Testis (tissue), 2 donors: ENCODE measurements at regions not wholly inside any gene's neighbourhood (a gene's known extent, or its start where the extent isn't known, plus 50 kb on each side); places are given as distances from the start of the nearest gene placed in this dataset.

Experiments
- DNase-seq: peaks from one replicate; pipeline ENCODE4 v3.0.0-alpha.2; 2019
- H3K27ac ChIP-seq, 2 donors: fragments of 200-600 bp; sonication (generic); one replicate each; pipeline ENCODE4 v1.5.1; 2019
- H3K27me3 ChIP-seq: fragments of 200-600 bp; sonication (generic); one replicate; pipeline ENCODE4 v1.5.1; 2019
- H3K36me3 ChIP-seq: fragments of 200-600 bp; sonication (generic); one replicate; pipeline ENCODE4 v1.5.1; 2017; ENCODE audit warnings: low read depth; ENCODE audit errors: missing control alignments
- H3K4me1 ChIP-seq: fragments of 200-600 bp; sonication (generic); one replicate; pipeline ENCODE4 v1.5.1; 2019
- H3K4me3 ChIP-seq, 2 donors: fragments of 200-600 bp; sonication (generic); one replicate each; pipeline ENCODE4 v1.5.1; 2017 to 2019
- H3K9me3 ChIP-seq: fragments of 200-600 bp; sonication (generic); one replicate; pipeline ENCODE4 v1.5.1; 2017
- POLR2A ChIP-seq: fragments of 450-650 bp; IDR thresholded peaks from one replicate; pipeline ENCODE4 v1.6.1; 2017; ENCODE audit warnings: antibody characterized with exemption, mild to moderate bottlenecking, moderate library complexity
- WGBS, 2 donors: methylation state at CpG; one replicate each; pipeline ENCODE4 v1.1.5; 2018; 5-methylcytosine and 5-hydroxymethylcytosine counted together
- intact Hi-C: fragments of 100-400 bp; cut with DNase I; formaldehyde crosslinking; loops from one replicate; pipeline ENCODE4 v1.15.1; 2023; ENCODE audit warnings: low total_unique reads
- TF ChIP-seq, protein P1 (sequence below), 3 experiments: fragments of 450-650 bp in 2 of 3; fragments of 200-600 bp in 1 of 3; sonication (generic) in 1 of 3; IDR thresholded peaks; one replicate each; pipeline ENCODE4 v1.5.1; 2016 to 2019; ENCODE audit warnings: antibody characterized with exemption in 3 of 3, mild to moderate bottlenecking in 2 of 3, moderate library complexity in 1 of 3

DNA sequence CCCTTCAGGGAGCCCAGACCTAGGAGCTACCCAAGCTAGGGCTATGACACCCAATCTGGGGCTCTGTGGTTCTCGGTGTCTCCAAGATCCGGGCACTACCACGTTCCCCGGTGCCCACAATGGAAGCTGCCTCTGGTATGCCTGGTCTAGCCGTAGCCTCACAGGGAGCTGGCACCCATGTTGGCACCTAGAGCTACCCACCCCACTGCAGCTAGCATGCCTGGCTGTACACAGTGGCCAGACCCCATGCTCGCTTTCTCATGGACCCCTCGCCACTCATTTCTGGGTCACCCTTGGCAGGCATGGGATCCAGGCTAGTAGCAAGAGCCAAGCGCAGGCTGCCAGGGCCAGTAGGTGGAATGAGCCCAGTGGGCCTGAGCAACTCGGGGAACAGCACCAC is 109.0 kb downstream of the CYLC2 start:
- Histone ChIP-seq H3K27ac (no peak overlapping the region), H3K4me3 (no peak overlapping the region), H3K4me1 (no peaks in the 10 kb centered on the region), H3K36me3 (no peaks in the 10 kb centered on the region), H3K9me3 (no peaks in the 10 kb centered on the region), H3K27me3 (no peaks in the 10 kb centered on the region)
- no peak for DNase-seq
- TF ChIP-seq, protein P1, sequence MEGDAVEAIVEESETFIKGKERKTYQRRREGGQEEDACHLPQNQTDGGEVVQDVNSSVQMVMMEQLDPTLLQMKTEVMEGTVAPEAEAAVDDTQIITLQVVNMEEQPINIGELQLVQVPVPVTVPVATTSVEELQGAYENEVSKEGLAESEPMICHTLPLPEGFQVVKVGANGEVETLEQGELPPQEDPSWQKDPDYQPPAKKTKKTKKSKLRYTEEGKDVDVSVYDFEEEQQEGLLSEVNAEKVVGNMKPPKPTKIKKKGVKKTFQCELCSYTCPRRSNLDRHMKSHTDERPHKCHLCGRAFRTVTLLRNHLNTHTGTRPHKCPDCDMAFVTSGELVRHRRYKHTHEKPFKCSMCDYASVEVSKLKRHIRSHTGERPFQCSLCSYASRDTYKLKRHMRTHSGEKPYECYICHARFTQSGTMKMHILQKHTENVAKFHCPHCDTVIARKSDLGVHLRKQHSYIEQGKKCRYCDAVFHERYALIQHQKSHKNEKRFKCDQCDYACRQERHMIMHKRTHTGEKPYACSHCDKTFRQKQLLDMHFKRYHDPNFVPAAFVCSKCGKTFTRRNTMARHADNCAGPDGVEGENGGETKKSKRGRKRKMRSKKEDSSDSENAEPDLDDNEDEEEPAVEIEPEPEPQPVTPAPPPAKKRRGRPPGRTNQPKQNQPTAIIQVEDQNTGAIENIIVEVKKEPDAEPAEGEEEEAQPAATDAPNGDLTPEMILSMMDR (IDR thresholded peaks at IDR 0.05): no peak
- TF ChIP-seq POLR2A: no peak
- intact Hi-C loops: no loop called here
- 85 to 89% methylated on average over 4 to 8 of the region's 9 CpGs for WGBS, 2 donors

DNA sequence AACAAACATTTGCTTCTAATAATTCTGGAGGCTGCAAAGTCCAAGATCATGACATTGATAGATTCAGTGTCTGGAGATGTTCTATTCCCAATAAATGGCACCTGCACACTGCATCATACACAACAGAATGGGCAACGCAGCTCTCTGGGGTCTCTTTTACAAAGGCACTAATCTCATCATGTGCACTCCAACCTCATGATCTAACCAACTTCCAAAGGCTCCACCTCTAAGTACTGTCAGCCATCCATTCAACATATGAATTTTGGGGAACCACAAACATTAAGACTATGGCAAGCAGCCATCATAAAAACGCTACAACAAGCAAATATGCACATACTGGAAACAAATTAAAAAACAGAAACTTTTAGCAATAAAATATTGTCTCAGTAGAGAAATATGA is 121.1 kb downstream of the CYLC2 start:
- Histone ChIP-seq H3K4me1 (no peaks in the 10 kb centered on the region), H3K27me3 (no peaks in the 10 kb centered on the region), H3K9me3 (no peaks in the 10 kb centered on the region), H3K27ac (no peak overlapping the region), H3K4me3 (no peak overlapping the region), H3K36me3 (no peaks in the 10 kb centered on the region)
- 74 to 78% methylated on average over 2 of the region's 2 CpGs for WGBS, 2 donors
- TF ChIP-seq, protein P1 (IDR thresholded peaks at IDR 0.05): no peak
- TF ChIP-seq POLR2A: no peak
- DNase-seq: no peak
- intact Hi-C loops: no loop called here

DNA sequence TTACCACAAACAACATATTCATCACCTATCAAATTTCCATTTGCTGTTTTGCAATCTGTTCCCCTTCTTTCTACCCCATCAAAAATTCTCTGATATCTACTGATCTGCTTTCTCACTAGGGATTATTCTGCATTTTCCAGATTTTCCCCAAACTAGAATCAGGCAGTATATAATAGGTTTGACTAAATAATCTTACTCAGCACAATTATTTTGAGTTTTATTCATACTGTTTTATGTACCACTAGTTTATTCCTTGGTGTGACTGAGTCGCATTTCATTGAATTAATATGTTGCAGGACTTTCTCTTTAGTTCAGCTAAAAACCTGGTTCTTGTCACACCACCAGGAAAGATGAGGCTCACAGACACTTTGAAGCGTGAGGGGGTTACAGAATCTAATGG is 131.4 kb downstream of the CYLC2 start:
- Histone ChIP-seq H3K36me3 (no peaks in the 10 kb centered on the region), H3K27ac (no peak overlapping the region), H3K9me3 (no peaks in the 10 kb centered on the region), H3K27me3 (no peaks in the 10 kb centered on the region), H3K4me3 (no peak overlapping the region), H3K4me1 (no peaks in the 10 kb centered on the region)
- intact Hi-C loops: no loop called here
- DNase-seq: no peak
- no peak for TF ChIP-seq POLR2A
- TF ChIP-seq, protein P1 (IDR thresholded peaks at IDR 0.05): no peak
- 87 to 96% methylated on average over 2 of the region's 2 CpGs for WGBS, 2 donors

DNA sequence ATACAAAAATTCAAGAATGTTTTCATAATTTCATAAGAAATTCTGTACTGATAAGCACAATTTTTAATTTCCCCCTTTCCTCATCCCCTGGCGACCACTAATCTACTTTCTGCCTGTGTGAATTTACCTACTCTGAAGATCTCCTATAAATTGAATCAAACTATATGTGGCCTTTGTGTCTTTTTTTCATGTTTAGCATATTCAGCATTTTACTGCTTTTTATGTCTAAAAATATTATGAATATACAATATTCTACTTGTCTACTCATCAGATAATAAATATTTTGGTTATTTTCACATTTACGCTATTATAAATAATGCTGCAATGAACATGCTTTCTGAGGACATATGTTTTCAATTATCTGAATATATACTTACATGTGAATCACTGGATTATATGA is 144.8 kb downstream of the CYLC2 start:
- no peaks in the 10 kb centered on the region for H3K9me3 ChIP-seq
- H3K27me3 ChIP-seq: no peaks in the 10 kb centered on the region
- H3K4me3 ChIP-seq: no peak overlapping the region
- no peaks in the 10 kb centered on the region for H3K4me1 ChIP-seq
- TF ChIP-seq, protein P1 (IDR thresholded peaks at IDR 0.05): no peak
- TF ChIP-seq POLR2A: no peak
- intact Hi-C loops: no loop called here
- H3K36me3 ChIP-seq: no peaks in the 10 kb centered on the region
- WGBS, 2 donors: 89 to 93% methylated on average over 2 of the region's 2 CpGs
- H3K27ac ChIP-seq: no peak overlapping the region
- no peak for DNase-seq

DNA sequence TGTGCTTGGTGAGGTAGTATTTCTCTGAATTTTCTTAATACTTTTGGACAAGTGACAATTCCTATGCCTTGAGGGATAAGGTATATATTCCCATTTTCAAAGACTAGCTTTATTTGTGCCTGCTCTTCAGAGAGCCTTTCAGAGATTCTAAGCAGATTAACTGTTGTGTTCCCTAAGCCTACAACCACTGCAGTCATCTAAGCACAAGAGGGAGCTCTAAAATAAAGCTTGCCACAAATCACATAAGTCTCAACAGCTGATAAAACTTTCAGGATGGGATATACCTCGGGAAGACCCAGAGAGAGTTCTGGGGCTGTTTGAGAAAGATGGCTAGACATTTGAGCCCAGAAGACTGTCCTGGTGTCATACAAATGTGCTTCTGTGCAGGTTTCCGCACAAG is 157.3 kb downstream of the CYLC2 start:
- no peaks in the 10 kb centered on the region for H3K27me3 ChIP-seq
- TF ChIP-seq, protein P1 (IDR thresholded peaks at IDR 0.05): no peak
- TF ChIP-seq POLR2A: no peak
- no peaks in the 10 kb centered on the region for H3K9me3 ChIP-seq
- no peak for DNase-seq
- 67 to 91% methylated on average over 2 of the region's 2 CpGs for WGBS, 2 donors
- no peaks in the 10 kb centered on the region for H3K4me1 ChIP-seq
- intact Hi-C loops: no loop called here
- H3K4me3 ChIP-seq: no peak overlapping the region
- H3K27ac ChIP-seq: no peak overlapping the region
- no peaks in the 10 kb centered on the region for H3K36me3 ChIP-seq
